Central memory CD8-positive, alpha-beta T cell (primary cell): ENCODE measurements at regions not wholly inside any gene's neighbourhood (a gene's known extent, or its start where the extent isn't known, plus 50 kb on each side); places are given as distances from the start of the nearest gene placed in this dataset.
"Not testable (repeated sequence)": the region's sequence is repeated elsewhere in the genome, so short reads cannot be mapped to it uniquely, and the experiment has no call there.

Experiments used
- ATAC-seq: fragments of 150-1000 bp; cut with Tn5 transposase; replicated peaks from 2 replicates; pipeline ENCODE4 v1.10.0; 2022; ENCODE audit warnings: mild to moderate bottlenecking, moderate FRiP score, moderate number of reproducible peaks; ENCODE audit not compliant: poor library complexity, severe bottlenecking; ENCODE audit errors: extremely low read depth
- DNase-seq, 2 donors: peaks; one replicate each; pipeline ENCODE4 v3.0.0; 2021; ENCODE audit warnings: low spot score in 2 of 2
- H3K27ac Mint-ChIP-seq: one replicate; pipeline ENCODE4 v1.8.0; 2022; ENCODE audit warnings: low read depth, mild to moderate bottlenecking, moderate library complexity, mixed read lengths
- H3K27me3 Mint-ChIP-seq: one replicate; pipeline ENCODE4 v1.8.0; 2022; ENCODE audit warnings: mixed read lengths
- H3K36me3 Mint-ChIP-seq: one replicate; pipeline ENCODE4 v1.8.0; 2022; ENCODE audit warnings: mild to moderate bottlenecking, moderate library complexity, mixed read lengths; ENCODE audit not compliant: insufficient read depth
- H3K4me1 Mint-ChIP-seq: one replicate; pipeline ENCODE4 v1.8.0; 2022; ENCODE audit warnings: mixed read lengths
- H3K4me3 Mint-ChIP-seq: one replicate; pipeline ENCODE4 v1.8.0; 2022; ENCODE audit warnings: mild to moderate bottlenecking, moderate library complexity, mixed read lengths
- H3K9me3 Mint-ChIP-seq: one replicate; pipeline ENCODE4 v1.8.0; 2022; ENCODE audit warnings: mixed read lengths

- ATAC-seq: no peak
- H3K27ac Mint-ChIP-seq: no peak overlapping the region
- H3K27me3 Mint-ChIP-seq: no peaks in the 10 kb centered on the region
- DNase-seq: no peak
- no peaks in the 10 kb centered on the region for H3K36me3 Mint-ChIP-seq
- H3K4me1 Mint-ChIP-seq: no peaks in the 10 kb centered on the region
- peaks cover 9% of the 10 kb centered on the region for H3K9me3 Mint-ChIP-seq
- no peak overlapping the region for H3K4me3 Mint-ChIP-seq
Observed at GRCh38 chr3:87541723-87542122, 265.3 kb upstream of the POU1F1 start.

- not testable (repeated sequence) for ATAC-seq, H3K27ac Mint-ChIP-seq, H3K4me3 Mint-ChIP-seq, H3K4me1 Mint-ChIP-seq, H3K27me3 Mint-ChIP-seq, DNase-seq, H3K36me3 Mint-ChIP-seq, H3K9me3 Mint-ChIP-seq
Observed at GRCh38 chr3:87538722-87539121, 262.3 kb upstream of the POU1F1 start.

GRCh38 chr3:87509401-87509800, 233.0 kb upstream of the POU1F1 start:
- DNase-seq: no peak
- Mint-ChIP-seq H3K4me3 (no peak overlapping the region), H3K9me3 (no peaks in the 10 kb centered on the region), H3K4me1 (no peaks in the 10 kb centered on the region), H3K27ac (no peak overlapping the region), H3K27me3 (no peaks in the 10 kb centered on the region), H3K36me3 (no peaks in the 10 kb centered on the region)
- no peak for ATAC-seq

- H3K9me3 Mint-ChIP-seq: no peaks in the 10 kb centered on the region
- no peaks in the 10 kb centered on the region for H3K4me1 Mint-ChIP-seq
- no peak for DNase-seq
- H3K27ac Mint-ChIP-seq: no peak overlapping the region
- H3K27me3 Mint-ChIP-seq: no peaks in the 10 kb centered on the region
- H3K36me3 Mint-ChIP-seq: no peaks in the 10 kb centered on the region
- ATAC-seq: no peak
- no peak overlapping the region for H3K4me3 Mint-ChIP-seq
Observed at GRCh38 chr3:87508921-87509320, 232.5 kb upstream of the POU1F1 start.

GRCh38 chr3:87507753-87508152, 231.4 kb upstream of the POU1F1 start:
- H3K27me3 Mint-ChIP-seq: no peaks in the 10 kb centered on the region
- no peaks in the 10 kb centered on the region for H3K36me3 Mint-ChIP-seq
- H3K4me3 Mint-ChIP-seq: no peak overlapping the region
- ATAC-seq: no peak
- no peak for DNase-seq
- H3K9me3 Mint-ChIP-seq: no peaks in the 10 kb centered on the region
- H3K27ac Mint-ChIP-seq: no peak overlapping the region
- H3K4me1 Mint-ChIP-seq: no peaks in the 10 kb centered on the region

GRCh38 chr3:87503900-87504498, 227.6 kb upstream of the POU1F1 start:
- Mint-ChIP-seq H3K36me3 (no peaks in the 10 kb centered on the region), H3K9me3 (no peaks in the 10 kb centered on the region), H3K4me1 (no peaks in the 10 kb centered on the region), H3K27ac (no peak overlapping the region), H3K27me3 (no peaks in the 10 kb centered on the region), H3K4me3 (no peak overlapping the region)
- ATAC-seq (no peak), DNase-seq (no peak)

GRCh38 chr3:87501076-87501475, 224.7 kb upstream of the POU1F1 start:
- ATAC-seq: no peak
- Mint-ChIP-seq H3K36me3 (no peaks in the 10 kb centered on the region), H3K4me3 (no peak overlapping the region), H3K27ac (no peak overlapping the region), H3K4me1 (no peaks in the 10 kb centered on the region), H3K27me3 (no peaks in the 10 kb centered on the region), H3K9me3 (no peaks in the 10 kb centered on the region)
- DNase-seq: no peak

GRCh38 chr3:87498358-87499080, 222.1 kb upstream of the POU1F1 start:
- H3K36me3 Mint-ChIP-seq: no peaks in the 10 kb centered on the region
- no peaks in the 10 kb centered on the region for H3K27me3 Mint-ChIP-seq
- DNase-seq (no peak), ATAC-seq (no peak)
- H3K9me3 Mint-ChIP-seq: peaks cover 6% of the 10 kb centered on the region
- H3K27ac Mint-ChIP-seq: no peak overlapping the region
- no peak overlapping the region for H3K4me3 Mint-ChIP-seq
- H3K4me1 Mint-ChIP-seq: no peaks in the 10 kb centered on the region

GRCh38 chr3:87495938-87496337, 219.6 kb upstream of the POU1F1 start:
- Mint-ChIP-seq H3K27me3 (no peaks in the 10 kb centered on the region), H3K4me3 (no peak overlapping the region)
- ATAC-seq: no peak

GRCh38 chr3:87494264-87494663, 217.9 kb upstream of the POU1F1 start:
- no peak overlapping the region for H3K27ac Mint-ChIP-seq
- no peak overlapping the region for H3K4me3 Mint-ChIP-seq
- peaks cover 6% of the 10 kb centered on the region for H3K9me3 Mint-ChIP-seq
- H3K4me1 Mint-ChIP-seq: no peaks in the 10 kb centered on the region
- ATAC-seq (no peak), DNase-seq (no peak)
- H3K27me3 Mint-ChIP-seq: no peaks in the 10 kb centered on the region
- no peaks in the 10 kb centered on the region for H3K36me3 Mint-ChIP-seq

More at GRCh38 chr3:87495938-87496337, 219.6 kb upstream of the POU1F1 start:
- no peak for DNase-seq
- no peak overlapping the region for H3K27ac Mint-ChIP-seq
- H3K36me3 Mint-ChIP-seq: no peaks in the 10 kb centered on the region
- peaks cover 6% of the 10 kb centered on the region for H3K9me3 Mint-ChIP-seq
- H3K4me1 Mint-ChIP-seq: no peaks in the 10 kb centered on the region

GRCh38 chr3:87491843-87492242, 215.5 kb upstream of the POU1F1 start:
- Mint-ChIP-seq H3K9me3 (peaks cover 6% of the 10 kb centered on the region), H3K27me3 (no peaks in the 10 kb centered on the region), H3K4me3 (no peak overlapping the region), H3K27ac (no peak overlapping the region), H3K36me3 (no peaks in the 10 kb centered on the region), H3K4me1 (no peaks in the 10 kb centered on the region)
- ATAC-seq: no peak
- DNase-seq: no peak

GRCh38 chr3:87489892-87490291, 213.5 kb upstream of the POU1F1 start:
- Mint-ChIP-seq H3K27ac (no peak overlapping the region), H3K36me3 (no peaks in the 10 kb centered on the region), H3K27me3 (no peaks in the 10 kb centered on the region), H3K4me3 (no peak overlapping the region), H3K9me3 (peaks cover 6% of the 10 kb centered on the region), H3K4me1 (no peaks in the 10 kb centered on the region)
- no peak for ATAC-seq
- DNase-seq: no peak

- peaks cover 2% of the 10 kb centered on the region for H3K9me3 Mint-ChIP-seq
- DNase-seq (no peak), ATAC-seq (no peak)
- no peaks in the 10 kb centered on the region for H3K36me3 Mint-ChIP-seq
- no peaks in the 10 kb centered on the region for H3K27me3 Mint-ChIP-seq
- H3K4me3 Mint-ChIP-seq: no peak overlapping the region
- H3K27ac Mint-ChIP-seq: no peak overlapping the region
- H3K4me1 Mint-ChIP-seq: no peaks in the 10 kb centered on the region
Observed at GRCh38 chr3:87488765-87489164, 212.4 kb upstream of the POU1F1 start.
